ENCODE measurements at regions not wholly inside any gene's neighbourhood (a gene's known extent, or its start where the extent isn't known, plus 50 kb on each side); places are given as distances from the start of the nearest gene placed in this dataset.
"Not testable (repeated sequence)": the region's sequence is repeated elsewhere in the genome, so short reads cannot be mapped to it uniquely, and the experiment has no call there.

DNA sequence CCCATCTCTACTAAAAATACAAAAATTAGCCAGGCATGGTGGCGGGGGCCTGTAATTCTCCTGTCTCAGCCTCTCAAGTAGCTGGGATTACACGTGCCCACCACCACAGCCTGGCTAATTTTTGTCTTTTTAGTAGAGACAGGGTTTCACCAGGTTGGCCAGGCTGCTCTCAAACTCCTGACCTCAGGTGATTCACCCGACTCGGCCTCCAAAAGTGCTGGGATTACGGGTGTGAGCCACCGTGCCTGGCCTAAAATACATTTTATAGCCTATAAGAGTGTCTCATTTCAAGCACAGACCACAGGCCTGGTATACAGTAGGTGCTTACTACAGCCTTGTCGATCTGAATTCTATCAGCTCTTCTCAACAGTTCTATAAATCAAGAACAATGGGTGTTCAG, 139.5 kb upstream of the USP29 start:
- not testable (repeated sequence) for TF ChIP-seq POLR2A (IDR thresholded peaks at IDR 0.05; ENCODE audit: low read length); GATA1 (IDR thresholded peaks at IDR 0.05; ENCODE audit: low read depth, low read length)

Data from erythroblast (primary cell).